GM12892 (cell line): ENCODE measurements at regions not wholly inside any gene's neighbourhood (a gene's known extent, or its start where the extent isn't known, plus 50 kb on each side); places are given as distances from the start of the nearest gene placed in this dataset.

Experiments
- POLR2A ChIP-seq: IDR thresholded peaks from 2 replicates; pipeline ENCODE4 v1.6.1; 2011; ENCODE audit warnings: low read depth, low read length, control low read depth
- POLR2AphosphoS5 ChIP-seq: IDR thresholded peaks from 2 replicates; pipeline ENCODE4 v1.6.1; 2011; ENCODE audit warnings: low read depth, low read length, control low read depth
- TAF1 ChIP-seq: IDR thresholded peaks from 2 replicates; pipeline ENCODE4 v1.6.1; 2011; ENCODE audit warnings: low read depth, mild to moderate bottlenecking, control low read depth, low read length, borderline replicate concordance

GRCh38 chr7:47215640-47216039 is 366.3 kb downstream of the TNS3 start:
- TF ChIP-seq POLR2A: no peak
- no peak for TF ChIP-seq POLR2AphosphoS5
- no peak for TF ChIP-seq TAF1
